ENCODE measurements at regions not wholly inside any gene's neighbourhood (a gene's known extent, or its start where the extent isn't known, plus 50 kb on each side); places are given as distances from the start of the nearest gene placed in this dataset.

DNA sequence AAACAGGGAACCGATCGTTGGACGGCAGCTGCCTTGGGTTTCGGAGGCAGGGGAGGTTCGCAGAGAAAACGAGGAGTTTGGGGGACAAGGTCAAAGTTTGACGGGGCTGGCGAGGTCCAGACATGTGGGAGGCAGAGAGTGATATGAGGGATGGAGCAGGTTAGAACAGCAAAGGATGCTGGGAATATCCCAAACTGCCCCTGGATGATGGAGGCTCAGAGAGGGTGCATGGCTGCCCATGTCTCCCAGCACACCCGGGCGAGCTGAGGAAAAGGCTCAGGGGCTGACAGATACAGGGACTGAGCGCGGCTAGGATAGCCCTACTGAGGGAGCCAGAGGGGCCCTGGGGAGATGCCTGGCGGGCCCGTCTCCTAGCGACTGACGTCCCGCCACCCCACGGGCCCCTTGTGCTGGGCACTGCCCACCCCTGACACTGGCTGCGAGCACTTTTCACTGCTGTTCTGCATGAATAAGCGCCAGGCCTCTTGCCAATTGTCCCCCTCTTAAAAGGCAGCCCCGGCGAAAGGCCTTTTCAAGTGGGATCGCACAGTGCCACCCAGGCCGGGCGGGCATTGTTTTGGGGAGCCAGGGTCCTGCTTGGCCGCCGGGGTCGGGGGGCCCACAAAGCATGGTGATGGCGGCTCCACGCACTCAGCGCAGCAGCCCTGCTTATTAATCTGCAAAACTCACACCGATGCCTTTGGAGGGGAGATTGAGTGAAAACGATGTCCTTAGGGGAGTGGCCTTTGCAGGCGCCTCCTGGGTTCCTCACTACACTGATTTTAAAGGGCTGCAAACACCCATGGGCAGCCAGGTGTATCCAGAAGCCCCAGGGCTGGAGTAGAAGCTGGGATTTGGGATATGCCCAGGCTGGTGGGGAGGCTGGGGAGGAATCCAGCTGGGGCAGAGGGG, 90.0 kb upstream of the LINC01488 start:
- DNase-seq (ENCODE audit: low read depth in 1 of 2, low spot score in 2 of 2): no peak
- Histone ChIP-seq H3K36me3 (ENCODE audit: control insufficient read depth in 2 of 4, insufficient read depth in 4 of 4, low read length in 3 of 4) (no peaks in the 10 kb centered on the region), H2BK12ac (ENCODE audit: low read depth, low read length) (no peak overlapping the region), H4K5ac (ENCODE audit: insufficient read length, low read depth, low read length) (no peak overlapping the region), H3K79me2 (ENCODE audit: control insufficient read depth in 1 of 2, insufficient read depth in 2 of 2, low read length in 2 of 2) (no peaks in the 10 kb centered on the region), H4K8ac (ENCODE audit: extremely low read depth, insufficient read depth, low read length) (peak overlapping the region; percentile 57), H3K4me1 (replicated peaks in 1 of 4; ENCODE audit: control insufficient read depth in 3 of 4, insufficient read depth in 4 of 4, low read length in 3 of 4) (no peaks in the 10 kb centered on the region), H2BK120ac (replicated peaks; ENCODE audit: low read depth, low read length) (no peak overlapping the region), H3K27ac (ENCODE audit: low read depth, low read length) (no peak overlapping the region), H2BK5ac (ENCODE audit: low read depth, low read length) (no peak overlapping the region), H3K56ac (replicated peaks; ENCODE audit: insufficient read length, low read depth, low read length) (no peak overlapping the region), H3K9ac (replicated peaks in 1 of 4; ENCODE audit: extremely low read depth in 1 of 4, low read depth in 3 of 4, low read length in 3 of 4) (no peak overlapping the region), H3K23ac (ENCODE audit: insufficient read length) (no peak overlapping the region), H2BK15ac (ENCODE audit: low read length) (no peak overlapping the region), H3K4me3 (ENCODE audit: extremely low read depth in 1 of 4, insufficient read depth in 2 of 4, low read depth in 3 of 4, low read length in 4 of 4) (no peak overlapping the region), H3K4me2 (ENCODE audit: insufficient read depth in 1 of 2, low read depth in 2 of 2, low read length in 2 of 2) (no peak overlapping the region), H3K27me3 (replicated peaks in 1 of 4; ENCODE audit: control insufficient read depth in 3 of 4, extremely low read depth in 1 of 4, insufficient read depth in 3 of 4, low read length in 3 of 4) (no peaks in the 10 kb centered on the region), H2AFZ (ENCODE audit: low read length) (no peak overlapping the region), H2BK20ac (ENCODE audit: low read length) (no peak overlapping the region), H3K9me3 (ENCODE audit: insufficient read depth in 2 of 2, low read depth in 1 of 2, low read length in 1 of 2) (peaks cover 5 to 17% of the 10 kb centered on the region in 2 experiments), H3K23me2 (ENCODE audit: low read depth, low read length) (no peaks in the 10 kb centered on the region), H4K20me1 (replicated peaks in 1 of 2; ENCODE audit: control insufficient read depth in 1 of 2, insufficient read depth in 2 of 2, low read length in 2 of 2) (no peaks in the 10 kb centered on the region), H3K79me1 (ENCODE audit: low read depth, low read length) (no peaks in the 10 kb centered on the region), H2AK5ac (ENCODE audit: low read depth, low read length) (no peak overlapping the region), H3K14ac (ENCODE audit: insufficient read length) (no peak overlapping the region), H3K4ac (replicated peaks; ENCODE audit: insufficient read length, low read depth, low read length) (no peak overlapping the region), H4K91ac (replicated peaks; ENCODE audit: insufficient read length, low read length) (no peak overlapping the region), H3K18ac (ENCODE audit: extremely low read depth, low read length) (no peak overlapping the region)
- ChIA-PET POLR2A (ENCODE audit: partially characterized antibody) (interaction anchor here (0.9 to 1.7 kb wide), 2 partner anchors 9 to 12 kb away, joined by 3 to 4 read pairs; no protein-coding TSS in a partner anchor), CTCF (ENCODE audit: partially characterized antibody) (interaction anchor here (1.0 to 1.1 kb wide), 2 partner anchors 86 to 253 kb away, joined by 3 to 4 read pairs; no protein-coding TSS in a partner anchor)
- WGBS, 2 experiments (ENCODE audit: extremely low coverage in 1 of 2, insufficient coverage in 1 of 2, insufficient read length in 1 of 2, insufficient replicate concordance in 2 of 2, low coverage in 1 of 2, low lambda C conversion rate in 2 of 2, missing lambda C conversion rate in 1 of 2): 95% methylated on average over 34 of the region's 34 CpGs; no CpG with 5 or more reads in 1 of the 2 experiments
- no peak for FAIRE-seq
- TF ChIP-seq SUZ12 (IDR thresholded peaks at IDR 0.05; ENCODE audit: low read length) (no peak), NRF1 (IDR thresholded peaks at IDR 0.05; ENCODE audit: low read depth, low read length) (no peak)

Data from H1 (cell line).